Kidney epithelial cell (primary cell): ENCODE measurements at regions not wholly inside any gene's neighbourhood (a gene's known extent, or its start where the extent isn't known, plus 50 kb on each side); places are given as distances from the start of the nearest gene placed in this dataset.

Experiments
- DNase-seq: peaks from one replicate; pipeline ENCODE4 v3.0.0-alpha.2; 2010; ENCODE audit warnings: low read depth
- H3K27me3 ChIP-seq: 2 replicates; pipeline ENCODE4 v1.6.0; 2011; ENCODE audit warnings: low read length; ENCODE audit not compliant: control insufficient read depth, insufficient read depth
- H3K36me3 ChIP-seq: 2 replicates; pipeline ENCODE4 v1.5.1; 2011; ENCODE audit warnings: low read length; ENCODE audit not compliant: control insufficient read depth, insufficient read depth
- H3K4me3 ChIP-seq: 2 replicates; pipeline ENCODE4 v1.5.1; 2011; ENCODE audit warnings: low read depth, mild to moderate bottlenecking, control low read depth, low read length
- CTCF ChIP-seq: IDR thresholded peaks from 2 replicates; pipeline ENCODE4 v1.5.1; 2011; ENCODE audit warnings: mild to moderate bottlenecking, moderate library complexity, low read length, control low read depth, inconsistent platforms; ENCODE audit not compliant: insufficient read depth, poor library complexity, severe bottlenecking

- H3K36me3 ChIP-seq, result no peaks in the 10 kb centered on the region
- TF ChIP-seq CTCF, result no peak
- no peak overlapping the region for H3K4me3 ChIP-seq
- H3K27me3 ChIP-seq, result no peaks in the 10 kb centered on the region
- no peak for DNase-seq
Observed at GRCh38 chr20:59421089-59421488, 120.7 kb downstream of the EDN3 start.

GRCh38 chr20:59421920-59422637 is 121.7 kb downstream of the EDN3 start:
- no peaks in the 10 kb centered on the region for H3K27me3 ChIP-seq
- H3K36me3 ChIP-seq, result no peaks in the 10 kb centered on the region
- DNase-seq, result no peak
- TF ChIP-seq CTCF, result no peak
- H3K4me3 ChIP-seq, result no peak overlapping the region

GRCh38 chr20:59422872-59423544 is 122.6 kb downstream of the EDN3 start:
- Histone ChIP-seq H3K36me3 (no peaks in the 10 kb centered on the region), H3K27me3 (no peaks in the 10 kb centered on the region), H3K4me3 (no peak overlapping the region)
- DNase-seq, result no peak
- no peak for TF ChIP-seq CTCF

DNA sequence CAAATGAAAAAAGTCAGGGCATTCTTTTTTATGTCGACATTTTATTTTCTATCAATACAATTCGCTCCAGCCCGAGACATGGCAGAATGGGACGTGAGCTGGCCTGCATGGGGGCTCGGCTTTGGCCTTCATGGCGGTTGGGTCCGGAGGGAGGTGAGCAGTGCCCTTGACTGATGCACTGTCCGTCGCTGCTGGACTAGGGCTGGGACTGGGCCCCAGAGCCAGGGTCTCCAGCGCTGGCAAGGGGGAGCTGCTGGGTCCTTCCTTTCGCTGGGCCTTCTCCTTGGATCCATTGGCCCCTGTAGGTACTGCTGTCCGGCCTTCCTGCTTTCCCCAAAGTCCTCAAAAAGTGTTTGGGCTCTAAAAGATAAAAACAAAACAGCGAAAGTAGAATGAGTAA is 124.6 kb downstream of the EDN3 start:
- Histone ChIP-seq H3K27me3 (no peaks in the 10 kb centered on the region), H3K4me3 (no peak overlapping the region), H3K36me3 (no peaks in the 10 kb centered on the region)
- TF ChIP-seq CTCF, result no peak
- DNase-seq, result no peak

DNA sequence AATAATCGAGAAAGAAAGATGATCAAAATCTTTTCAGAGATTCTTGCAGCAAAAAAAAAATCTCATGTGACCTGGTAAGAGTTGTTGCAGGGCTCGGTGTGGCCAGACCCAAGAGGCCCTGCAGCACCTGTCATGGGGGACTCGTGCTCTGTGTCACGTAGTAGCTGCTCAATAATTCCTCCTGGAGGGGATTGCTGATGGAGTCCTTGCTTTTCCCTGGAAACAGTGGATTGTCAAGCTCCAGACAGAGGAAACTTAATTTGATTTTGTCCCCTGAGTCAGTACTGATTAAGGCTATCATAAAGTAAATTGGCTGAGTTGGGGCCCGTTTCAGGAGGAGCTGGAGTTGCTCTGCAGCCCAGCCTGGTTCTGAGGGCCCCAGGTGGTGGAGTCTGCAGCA is 125.2 kb downstream of the EDN3 start:
- H3K27me3 ChIP-seq, result no peaks in the 10 kb centered on the region
- DNase-seq, result no peak
- H3K36me3 ChIP-seq, result no peaks in the 10 kb centered on the region
- no peak overlapping the region for H3K4me3 ChIP-seq
- TF ChIP-seq CTCF, result no peak
